ENCODE measurements at regions not wholly inside any gene's neighbourhood (a gene's known extent, or its start where the extent isn't known, plus 50 kb on each side); places are given as distances from the start of the nearest gene placed in this dataset.

- H3K27me3 ChIP-seq (ENCODE audit: control insufficient read depth, low read length): no peaks in the 10 kb centered on the region
- TF ChIP-seq EZH2phosphoT487 (IDR thresholded peaks at IDR 0.05; ENCODE audit: borderline replicate concordance, low read length) (no peak), CTCF (IDR thresholded peaks at IDR 0.05; ENCODE audit: low read depth, low read length, poor library complexity, severe bottlenecking) (no peak)
- no peaks in the 10 kb centered on the region for H3F3A ChIP-seq (ENCODE audit: control insufficient read depth, insufficient read depth)
- no peaks in the 10 kb centered on the region for H3K79me2 ChIP-seq (ENCODE audit: control insufficient read depth, low read length)
- H3K4me2 ChIP-seq (ENCODE audit: low read length): no peak overlapping the region
- H3K4me1 ChIP-seq (ENCODE audit: control insufficient read depth, low read length): no peaks in the 10 kb centered on the region
- H3K4me3 ChIP-seq (ENCODE audit: low read length): no peak overlapping the region
- H3K27ac ChIP-seq (ENCODE audit: low read depth, low read length): no peak overlapping the region
- no peaks in the 10 kb centered on the region for H3K9me2 ChIP-seq (replicated peaks; ENCODE audit: control insufficient read depth, low read length)
- no peaks in the 10 kb centered on the region for H4K20me1 ChIP-seq (ENCODE audit: control insufficient read depth, insufficient read depth, low read depth, low read length)
- H3K36me3 ChIP-seq (ENCODE audit: control insufficient read depth, low read length): no peaks in the 10 kb centered on the region
- no peaks in the 10 kb centered on the region for H3K9me3 ChIP-seq (ENCODE audit: control insufficient read depth, insufficient read depth, low read length)
These were observed 93.2 kb downstream of the GASK1B start for GRCh38 chr4:158079661-158080060.

- H3K4me1 ChIP-seq (ENCODE audit: control insufficient read depth, low read length): no peaks in the 10 kb centered on the region
- no peaks in the 10 kb centered on the region for H3K79me2 ChIP-seq (ENCODE audit: control insufficient read depth, low read length)
- TF ChIP-seq EZH2phosphoT487 (IDR thresholded peaks at IDR 0.05; ENCODE audit: borderline replicate concordance, low read length): no peak
- no peak for TF ChIP-seq CTCF (IDR thresholded peaks at IDR 0.05; ENCODE audit: low read depth, low read length, poor library complexity, severe bottlenecking)
- H3K36me3 ChIP-seq (ENCODE audit: control insufficient read depth, low read length): no peaks in the 10 kb centered on the region
- no peaks in the 10 kb centered on the region for H4K20me1 ChIP-seq (ENCODE audit: control insufficient read depth, insufficient read depth, low read depth, low read length)
- no peak overlapping the region for H3K4me2 ChIP-seq (ENCODE audit: low read length)
- no peaks in the 10 kb centered on the region for H3F3A ChIP-seq (ENCODE audit: control insufficient read depth, insufficient read depth)
- no peak overlapping the region for H3K27ac ChIP-seq (ENCODE audit: low read depth, low read length)
- no peak overlapping the region for H3K4me3 ChIP-seq (ENCODE audit: low read length)
- H3K9me3 ChIP-seq (ENCODE audit: control insufficient read depth, insufficient read depth, low read length): no peaks in the 10 kb centered on the region
- no peaks in the 10 kb centered on the region for H3K27me3 ChIP-seq (ENCODE audit: control insufficient read depth, low read length)
- no peaks in the 10 kb centered on the region for H3K9me2 ChIP-seq (replicated peaks; ENCODE audit: control insufficient read depth, low read length)
These were observed 95.0 kb downstream of the GASK1B start for GRCh38 chr4:158077835-158078234.

- Histone ChIP-seq H4K20me1 (ENCODE audit: control insufficient read depth, insufficient read depth, low read depth, low read length) (no peaks in the 10 kb centered on the region), H3K27me3 (ENCODE audit: control insufficient read depth, low read length) (no peaks in the 10 kb centered on the region), H3K36me3 (ENCODE audit: control insufficient read depth, low read length) (no peaks in the 10 kb centered on the region), H3F3A (ENCODE audit: control insufficient read depth, insufficient read depth) (no peaks in the 10 kb centered on the region), H3K4me1 (ENCODE audit: control insufficient read depth, low read length) (no peaks in the 10 kb centered on the region), H3K79me2 (ENCODE audit: control insufficient read depth, low read length) (no peaks in the 10 kb centered on the region), H3K9me2 (replicated peaks; ENCODE audit: control insufficient read depth, low read length) (no peaks in the 10 kb centered on the region), H3K9me3 (ENCODE audit: control insufficient read depth, insufficient read depth, low read length) (no peaks in the 10 kb centered on the region), H3K4me2 (ENCODE audit: low read length) (no peak overlapping the region), H3K27ac (ENCODE audit: low read depth, low read length) (no peak overlapping the region), H3K4me3 (ENCODE audit: low read length) (no peak overlapping the region)
- TF ChIP-seq CTCF (IDR thresholded peaks at IDR 0.05; ENCODE audit: low read depth, low read length, poor library complexity, severe bottlenecking): no peak
- TF ChIP-seq EZH2phosphoT487 (IDR thresholded peaks at IDR 0.05; ENCODE audit: borderline replicate concordance, low read length): no peak
These were observed 98.0 kb downstream of the GASK1B start for GRCh38 chr4:158074851-158075250.

- no peaks in the 10 kb centered on the region for H3K79me2 ChIP-seq (ENCODE audit: control insufficient read depth, low read length)
- no peaks in the 10 kb centered on the region for H3K27me3 ChIP-seq (ENCODE audit: control insufficient read depth, low read length)
- no peaks in the 10 kb centered on the region for H3K36me3 ChIP-seq (ENCODE audit: control insufficient read depth, low read length)
- no peaks in the 10 kb centered on the region for H3F3A ChIP-seq (ENCODE audit: control insufficient read depth, insufficient read depth)
- H4K20me1 ChIP-seq (ENCODE audit: control insufficient read depth, insufficient read depth, low read depth, low read length): no peaks in the 10 kb centered on the region
- no peak overlapping the region for H3K4me2 ChIP-seq (ENCODE audit: low read length)
- H3K4me3 ChIP-seq (ENCODE audit: low read length): no peak overlapping the region
- no peaks in the 10 kb centered on the region for H3K9me2 ChIP-seq (replicated peaks; ENCODE audit: control insufficient read depth, low read length)
- no peak overlapping the region for H3K27ac ChIP-seq (ENCODE audit: low read depth, low read length)
- TF ChIP-seq CTCF (IDR thresholded peaks at IDR 0.05; ENCODE audit: low read depth, low read length, poor library complexity, severe bottlenecking) (no peak), EZH2phosphoT487 (IDR thresholded peaks at IDR 0.05; ENCODE audit: borderline replicate concordance, low read length) (no peak)
- H3K9me3 ChIP-seq (ENCODE audit: control insufficient read depth, insufficient read depth, low read length): no peaks in the 10 kb centered on the region
- no peaks in the 10 kb centered on the region for H3K4me1 ChIP-seq (ENCODE audit: control insufficient read depth, low read length)
These were observed 100.9 kb downstream of the GASK1B start for GRCh38 chr4:158071931-158072330.

Data from DOHH2 (cell line).